SK-N-SH (cell line): ENCODE measurements at regions not wholly inside any gene's neighbourhood (a gene's known extent, or its start where the extent isn't known, plus 50 kb on each side); places are given as distances from the start of the nearest gene placed in this dataset.
"Not testable (repeated sequence)": the region's sequence is repeated elsewhere in the genome, so short reads cannot be mapped to it uniquely, and the experiment has no call there.

Source experiments
- CHD2 ChIP-seq: fragments of 150-350 bp; IDR thresholded peaks from 2 replicates; pipeline ENCODE4 v1.6.1; 2018; ENCODE audit warnings: low read length; ENCODE audit not compliant: partially characterized antibody
- CTCF ChIP-seq: fragments of 200-600 bp; sonication (generic); IDR thresholded peaks from 2 replicates; pipeline ENCODE4 v1.6.1; 2017; ENCODE audit warnings: antibody characterized with exemption, mild to moderate bottlenecking, moderate library complexity
- ELF1 ChIP-seq: IDR thresholded peaks from 2 replicates; pipeline ENCODE4 v1.4.0; 2012
- EP300 ChIP-seq, 2 experiments: IDR thresholded peaks; 2 replicates each; pipeline versions ENCODE4 v1.4.0 to v1.6.1; 2012; ENCODE audit warnings: borderline replicate concordance in 1 of 2, low read depth in 1 of 2, low read length in 1 of 2
- GABPA ChIP-seq: IDR thresholded peaks from 2 replicates; pipeline ENCODE4 v1.4.0; 2012; ENCODE audit warnings: low read depth, mild to moderate bottlenecking
- IRF3 ChIP-seq: fragments of 150-350 bp; IDR thresholded peaks from 2 replicates; pipeline ENCODE4 v1.6.1; 2016; ENCODE audit warnings: mild to moderate bottlenecking, low read depth, low read length
- MAX ChIP-seq: IDR thresholded peaks from 2 replicates; pipeline ENCODE4 v1.4.0; 2012; ENCODE audit warnings: low read depth
- NFIC ChIP-seq: IDR thresholded peaks from 2 replicates; pipeline ENCODE4 v1.4.0; 2012; ENCODE audit warnings: borderline replicate concordance
- RCOR1 ChIP-seq: fragments of 150-350 bp; IDR thresholded peaks from 2 replicates; pipeline ENCODE4 v1.6.1; 2017; ENCODE audit warnings: antibody characterized with exemption, low read length
- REST ChIP-seq: IDR thresholded peaks from 2 replicates; pipeline ENCODE4 v1.6.1; 2012; ENCODE audit warnings: mild to moderate bottlenecking, low read depth, low read length, moderate library complexity
- RFX5 ChIP-seq: IDR thresholded peaks from 2 replicates; pipeline ENCODE4 v1.6.1; 2012; ENCODE audit warnings: mild to moderate bottlenecking, improper control_type of control experiment, low read length
- SMC3 ChIP-seq: IDR thresholded peaks from 2 replicates; pipeline ENCODE4 v1.6.1; 2012; ENCODE audit warnings: low read depth, low read length, improper control_type of control experiment
- TAF1 ChIP-seq: IDR thresholded peaks from 2 replicates; pipeline ENCODE4 v1.6.1; 2012; ENCODE audit warnings: low read depth, mild to moderate bottlenecking, low read length, moderate library complexity, borderline replicate concordance

GRCh38 chr10:46108158-46108499, 62.1 kb upstream of the MSMB start:
- TF ChIP-seq CTCF; ELF1; RFX5; SMC3; GABPA; REST; TAF1; IRF3; RCOR1; MAX; CHD2; EP300 (IDR thresholded peaks at IDR 0.05; ENCODE audit: borderline replicate concordance in 1 of 2, low read depth in 1 of 2, low read length in 1 of 2); NFIC: not testable (repeated sequence)
